HCT116 (cell line): ENCODE measurements at regions not wholly inside any gene's neighbourhood (a gene's known extent, or its start where the extent isn't known, plus 50 kb on each side); places are given as distances from the start of the nearest gene placed in this dataset.

Experiments
- ATAC-seq: fragments of 200-7000 bp; cut with Tn5 transposase; 2 replicates; pipeline ENCODE4 v1.9.1; 2020; ENCODE audit warnings: mild to moderate bottlenecking, moderate library complexity
- BruUV-seq: library from RNA; stranded (reverse); fragments of 400-500 nt; replicated peaks from 2 replicates; lab custom pipeline; 2021; lab: Mats Ljungman, UMichigan
- CTCF ChIA-PET: fragments of 300-600 bp; sonication (Branson Sonifier 250); formaldehyde crosslinking; loops from one replicate; lab custom pipeline; 2021; ENCODE audit warnings: antibody characterized with exemption; lab: Charles Lee
- POLR2A ChIA-PET: fragments of 300-600, 350-600 bp; sonication (Branson Sonifier 250); formaldehyde crosslinking; loops from one replicate; lab custom pipeline; 2021; ENCODE audit warnings: antibody characterized with exemption; lab: Charles Lee
- RAD21 ChIA-PET, 2 experiments: fragments of 300-600 bp; sonication (Branson Sonifier 250); formaldehyde crosslinking; loops; one replicate each; lab custom pipeline; 2023; ENCODE audit warnings: low total read pairs in 2 of 2; ENCODE audit not compliant: uncharacterized antibody in 2 of 2, unreplicated experiment in 2 of 2, low non-redundant PET in 1 of 2; lab: Charles Lee
- DNase-seq: peaks from one replicate; pipeline ENCODE4 v3.0.0-alpha.2; 2010; ENCODE audit warnings: low read depth, low spot score
- H2AFZ ChIP-seq: fragments of 200-600 bp; shearing (Covaris generic), sonication (generic); 2 replicates; pipeline ENCODE4 v1.6.1; 2017; ENCODE audit warnings: low read depth, mixed run types, mixed read lengths, antibody characterized with exemption, low read length; ENCODE audit not compliant: poor library complexity, severe bottlenecking
- H3K27ac ChIP-seq: 2 replicates; pipeline ENCODE4 v1.5.1; 2012; ENCODE audit warnings: low read depth, low read length
- H3K27me3 ChIP-seq: fragments of 200-600 bp; sonication (generic); 2 replicates; pipeline ENCODE4 v1.6.1; 2016; ENCODE audit warnings: mixed run types, low read length, mixed read lengths; ENCODE audit not compliant: insufficient read depth
- H3K36me3 ChIP-seq, 2 experiments: fragments of 200-500 bp in 1 of 2; fragments of 200-600 bp in 1 of 2; sonication (Bioruptor generic) in 1 of 2; sonication (generic) in 1 of 2; 2 replicates each; pipeline versions ENCODE4 v1.5.1 to v1.6.1; 2014 to 2016; ENCODE audit warnings: low read length in 2 of 2, inconsistent platforms in 1 of 2, mixed read lengths in 1 of 2, mixed run types in 1 of 2; ENCODE audit not compliant: insufficient read depth in 2 of 2, control insufficient read depth in 1 of 2
- H3K4me1 ChIP-seq, 2 experiments: fragments of 200-600 bp in 1 of 2; sonication (generic) in 1 of 2; 2 replicates each; pipeline versions ENCODE4 v1.5.1 to v1.6.1; 2012 to 2017; ENCODE audit warnings: low read length in 2 of 2, inconsistent platforms in 1 of 2, mild to moderate bottlenecking in 1 of 2, mixed read lengths in 1 of 2, mixed run types in 1 of 2, moderate library complexity in 1 of 2; ENCODE audit not compliant: insufficient read depth in 2 of 2, control insufficient read depth in 1 of 2
- H3K4me2 ChIP-seq: fragments of 200-600 bp; sonication (generic); 2 replicates; pipeline ENCODE4 v1.6.1; 2017; ENCODE audit warnings: mixed run types, low read length, mixed read lengths
- H3K4me3 ChIP-seq, 2 experiments: fragments of 200-600 bp in 1 of 2; sonication (generic) in 1 of 2; replicated peaks in 1 of 2; 2 replicates each; pipeline ENCODE4 v1.5.1; 2011 to 2016; ENCODE audit warnings: low read length in 2 of 2, control low read depth in 1 of 2, low read depth in 1 of 2, mild to moderate bottlenecking in 1 of 2, mixed read lengths in 1 of 2, mixed run types in 1 of 2
- H3K79me2 ChIP-seq: fragments of 200-600 bp; sonication (generic); 2 replicates; pipeline ENCODE4 v1.6.1; 2017; ENCODE audit warnings: mild to moderate bottlenecking, mixed run types, low read length, moderate library complexity, mixed read lengths; ENCODE audit not compliant: insufficient read depth
- H3K9ac ChIP-seq: fragments of 200-600 bp; sonication (generic); 2 replicates; pipeline ENCODE4 v1.6.1; 2016; ENCODE audit warnings: low read length, mixed read lengths
- H3K9me2 ChIP-seq: fragments of 200-600 bp; sonication (generic), shearing (Covaris generic); 2 replicates; pipeline ENCODE4 v1.6.1; 2017; ENCODE audit warnings: mixed run types, mild to moderate bottlenecking, moderate library complexity; ENCODE audit not compliant: insufficient read depth
- H3K9me3 ChIP-seq, 2 experiments: fragments of 200-500 bp in 1 of 2; fragments of 200-600 bp in 1 of 2; sonication (Bioruptor generic) in 1 of 2; sonication (generic) in 1 of 2; 2 replicates each; pipeline ENCODE4 v1.6.1; 2014 to 2017; ENCODE audit warnings: low read length in 2 of 2, mixed read lengths in 2 of 2, inconsistent platforms in 1 of 2, low read depth in 1 of 2, mild to moderate bottlenecking in 1 of 2, mixed run types in 1 of 2, moderate library complexity in 1 of 2; ENCODE audit not compliant: control insufficient read depth in 1 of 2, insufficient read depth in 1 of 2
- H4K20me1 ChIP-seq: fragments of 200-600 bp; sonication (generic), shearing (Covaris generic); 2 replicates; pipeline ENCODE4 v1.6.1; 2017; ENCODE audit warnings: mixed run types, mild to moderate bottlenecking, moderate library complexity; ENCODE audit not compliant: insufficient read depth
- CEBPB ChIP-seq: IDR thresholded peaks from 2 replicates; pipeline ENCODE4 v1.6.1; 2012; ENCODE audit warnings: low read depth
- ELF1 ChIP-seq: IDR thresholded peaks from 2 replicates; pipeline ENCODE4 v1.6.1; 2012; ENCODE audit warnings: low read depth, borderline replicate concordance
- EZH2 ChIP-seq: fragments of 200-600 bp; sonication (generic); IDR thresholded peaks from 2 replicates; pipeline ENCODE4 v1.6.1; 2017; ENCODE audit warnings: antibody characterized with exemption, mixed run types
- EZH2phosphoT487 ChIP-seq: fragments of 200-600 bp; IDR thresholded peaks from 2 replicates; pipeline ENCODE4 v1.6.1; 2018; ENCODE audit warnings: antibody characterized with exemption, borderline replicate concordance
- JUND ChIP-seq: IDR thresholded peaks from 2 replicates; pipeline ENCODE4 v1.6.1; 2012
- POLR2A ChIP-seq: IDR thresholded peaks from 2 replicates; pipeline ENCODE4 v1.7.0; 2011; ENCODE audit warnings: borderline replicate concordance; ENCODE audit not compliant: insufficient read depth, insufficient read length; ENCODE audit errors: extremely low read depth
- POLR2AphosphoS5 ChIP-seq: IDR thresholded peaks from 2 replicates; pipeline ENCODE4 v1.6.1; 2011; ENCODE audit warnings: mild to moderate bottlenecking, low read depth, low read length, moderate library complexity
- SIN3A ChIP-seq: IDR thresholded peaks from 2 replicates; pipeline ENCODE4 v1.6.1; 2012; ENCODE audit warnings: low read depth
- SP1 ChIP-seq: IDR thresholded peaks from 2 replicates; pipeline ENCODE4 v1.6.1; 2012; ENCODE audit warnings: low read depth
- SRF ChIP-seq: IDR thresholded peaks from 2 replicates; pipeline ENCODE4 v1.6.1; 2012; ENCODE audit warnings: low read depth
- YY1 ChIP-seq: IDR thresholded peaks from 2 replicates; pipeline ENCODE4 v1.6.1; 2011; ENCODE audit warnings: low read length, low read depth, moderate library complexity, mild to moderate bottlenecking; ENCODE audit not compliant: insufficient replicate concordance; ENCODE audit errors: extremely low read depth
- ZFX ChIP-seq: fragments of 450-650 bp; IDR thresholded peaks from 2 replicates; pipeline ENCODE4 v1.6.1; 2017
- ZNF274 ChIP-seq: fragments of 200-500 bp; sonication (Bioruptor generic); IDR thresholded peaks from 2 replicates; pipeline ENCODE4 v1.6.1; 2014; ENCODE audit warnings: mild to moderate bottlenecking, low read depth, low read length, inconsistent platforms
- intact Hi-C: fragments of 100-400 bp; cut with micrococcal nuclease; formaldehyde crosslinking; loops from 2 replicates; pipeline ENCODE4 v1.10.0; 2022
- TF ChIP-seq, protein P1 (sequence below): IDR thresholded peaks from 2 replicates; pipeline ENCODE4 v1.6.1; 2012
- TF ChIP-seq, protein P2 (sequence below): IDR thresholded peaks from 2 replicates; pipeline ENCODE4 v1.6.1; 2012; ENCODE audit warnings: low read depth

DNA sequence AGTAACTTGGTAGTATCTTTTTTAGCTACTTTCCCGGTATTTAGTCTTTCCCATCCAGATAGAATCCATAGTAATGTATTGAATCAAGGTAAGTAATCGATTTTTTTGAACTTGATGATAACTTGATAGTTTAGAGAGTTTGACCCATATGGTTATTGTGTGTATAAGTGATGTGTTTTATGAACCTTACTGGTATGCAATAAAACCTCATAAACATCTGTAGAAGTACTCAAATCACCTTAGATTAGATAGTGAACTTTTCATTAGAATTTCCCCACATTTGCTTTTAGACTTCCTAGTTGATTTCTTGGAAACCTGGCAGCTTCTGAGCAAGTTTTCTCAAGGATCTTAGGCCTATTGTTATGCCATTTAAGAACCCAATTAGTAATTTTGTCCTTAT is 80.8 kb upstream of the PDE5A start:
- Histone ChIP-seq H3K79me2 (no peaks in the 10 kb centered on the region), H3K4me1 (no peaks in the 10 kb centered on the region), H3K9ac (no peak overlapping the region), H3K9me2 (no peaks in the 10 kb centered on the region), H4K20me1 (no peaks in the 10 kb centered on the region)
- CTCF ChIA-PET = no interaction called here
- ATAC-seq = no peak
- no peak for DNase-seq
- intact Hi-C loops = no loop called here
- no peak for TF ChIP-seq EZH2
- TF ChIP-seq YY1 = no peak
- TF ChIP-seq POLR2A = no peak
- no peak for TF ChIP-seq ZNF274
- no peak for TF ChIP-seq CEBPB
- TF ChIP-seq, protein P1, sequence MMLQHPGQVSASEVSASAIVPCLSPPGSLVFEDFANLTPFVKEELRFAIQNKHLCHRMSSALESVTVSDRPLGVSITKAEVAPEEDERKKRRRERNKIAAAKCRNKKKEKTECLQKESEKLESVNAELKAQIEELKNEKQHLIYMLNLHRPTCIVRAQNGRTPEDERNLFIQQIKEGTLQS = no peak
- TF ChIP-seq ZFX = no peak
- TF ChIP-seq ELF1 = no peak
- TF ChIP-seq EZH2phosphoT487 = no peak
- no peak for TF ChIP-seq SRF
- TF ChIP-seq, protein P2, sequence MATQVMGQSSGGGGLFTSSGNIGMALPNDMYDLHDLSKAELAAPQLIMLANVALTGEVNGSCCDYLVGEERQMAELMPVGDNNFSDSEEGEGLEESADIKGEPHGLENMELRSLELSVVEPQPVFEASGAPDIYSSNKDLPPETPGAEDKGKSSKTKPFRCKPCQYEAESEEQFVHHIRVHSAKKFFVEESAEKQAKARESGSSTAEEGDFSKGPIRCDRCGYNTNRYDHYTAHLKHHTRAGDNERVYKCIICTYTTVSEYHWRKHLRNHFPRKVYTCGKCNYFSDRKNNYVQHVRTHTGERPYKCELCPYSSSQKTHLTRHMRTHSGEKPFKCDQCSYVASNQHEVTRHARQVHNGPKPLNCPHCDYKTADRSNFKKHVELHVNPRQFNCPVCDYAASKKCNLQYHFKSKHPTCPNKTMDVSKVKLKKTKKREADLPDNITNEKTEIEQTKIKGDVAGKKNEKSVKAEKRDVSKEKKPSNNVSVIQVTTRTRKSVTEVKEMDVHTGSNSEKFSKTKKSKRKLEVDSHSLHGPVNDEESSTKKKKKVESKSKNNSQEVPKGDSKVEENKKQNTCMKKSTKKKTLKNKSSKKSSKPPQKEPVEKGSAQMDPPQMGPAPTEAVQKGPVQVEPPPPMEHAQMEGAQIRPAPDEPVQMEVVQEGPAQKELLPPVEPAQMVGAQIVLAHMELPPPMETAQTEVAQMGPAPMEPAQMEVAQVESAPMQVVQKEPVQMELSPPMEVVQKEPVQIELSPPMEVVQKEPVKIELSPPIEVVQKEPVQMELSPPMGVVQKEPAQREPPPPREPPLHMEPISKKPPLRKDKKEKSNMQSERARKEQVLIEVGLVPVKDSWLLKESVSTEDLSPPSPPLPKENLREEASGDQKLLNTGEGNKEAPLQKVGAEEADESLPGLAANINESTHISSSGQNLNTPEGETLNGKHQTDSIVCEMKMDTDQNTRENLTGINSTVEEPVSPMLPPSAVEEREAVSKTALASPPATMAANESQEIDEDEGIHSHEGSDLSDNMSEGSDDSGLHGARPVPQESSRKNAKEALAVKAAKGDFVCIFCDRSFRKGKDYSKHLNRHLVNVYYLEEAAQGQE = no peak
- TF ChIP-seq SP1 = no peak
- TF ChIP-seq POLR2AphosphoS5 = no peak
- TF ChIP-seq JUND = no peak
- TF ChIP-seq SIN3A = no peak
- TF ChIP-seq, all 23 proteins: peak for 0
- no peak overlapping the region for H2AFZ ChIP-seq
- no TSS peak for BruUV-seq
- no peaks in the 10 kb centered on the region for H3K9me3 ChIP-seq
- no peak overlapping the region for H3K27ac ChIP-seq
- H3K27me3 ChIP-seq = no peaks in the 10 kb centered on the region
- ChIA-PET RAD21 (no interaction called here), POLR2A (no interaction called here)
- H3K36me3 ChIP-seq = no peaks in the 10 kb centered on the region
- no peak overlapping the region for H3K4me2 ChIP-seq
- H3K4me3 ChIP-seq = no peak overlapping the region
